Heart right ventricle (tissue), 16 donors: ENCODE measurements at regions not wholly inside any gene's neighbourhood (a gene's known extent, or its start where the extent isn't known, plus 50 kb on each side); places are given as distances from the start of the nearest gene placed in this dataset.

Experiments used
- ATAC-seq, 8 donors: fragments of 200-7000 bp; cut with Tn5 transposase; one replicate each; pipeline ENCODE4 v1.9.1; 2020; ENCODE audit warnings: mild to moderate bottlenecking in 8 of 8, moderate library complexity in 8 of 8, moderate number of reproducible peaks in 1 of 8
- DNase-seq, 2 donors: peaks; one replicate each; pipeline ENCODE4 v3.0.0-alpha.2; 2020
- H3K27ac ChIP-seq, 10 donors: fragments of 200-600 bp; sonication (generic) in 2 of 10; one replicate each; pipeline versions ENCODE4 v1.5.0 to v1.8.0; 2020 to 2022; ENCODE audit warnings: mild to moderate bottlenecking in 3 of 10
- H3K27me3 ChIP-seq, 7 donors: fragments of 200-600 bp; one replicate each; pipeline ENCODE4 v1.8.0; 2021 to 2022; ENCODE audit warnings: mild to moderate bottlenecking in 2 of 7
- H3K36me3 ChIP-seq, 9 donors: fragments of 200-600 bp; sonication (generic) in 1 of 9; one replicate each; pipeline versions ENCODE4 v1.5.0 to v1.8.0; 2020 to 2022; ENCODE audit warnings: mild to moderate bottlenecking in 2 of 9
- H3K4me1 ChIP-seq, 9 donors: fragments of 200-600 bp; sonication (generic) in 1 of 9; one replicate each; pipeline versions ENCODE4 v1.5.0 to v1.8.0; 2020 to 2022; ENCODE audit warnings: mild to moderate bottlenecking in 4 of 9
- H3K4me3 ChIP-seq, 10 donors: fragments of 200-600 bp; sonication (generic) in 2 of 10; one replicate each; pipeline versions ENCODE4 v1.5.0 to v1.8.0; 2020 to 2022; ENCODE audit warnings: mild to moderate bottlenecking in 7 of 10, moderate library complexity in 2 of 10
- H3K9me3 ChIP-seq, 11 donors: fragments of 200-600 bp in 10 of 11; sonication (generic) in 2 of 11; one replicate each; pipeline versions ENCODE4 v1.5.0 to v1.8.0; 2013 to 2022; ENCODE audit warnings: mild to moderate bottlenecking in 2 of 11, control low read depth in 1 of 11, moderate library complexity in 1 of 11
- CTCF ChIP-seq, 9 donors: fragments of 200-600 bp; sonication (generic) in 2 of 9; IDR thresholded peaks; one replicate each; pipeline versions ENCODE4 v1.5.0 to v1.8.0; 2021 to 2022; ENCODE audit warnings: antibody characterized with exemption in 9 of 9, mild to moderate bottlenecking in 5 of 9, moderate library complexity in 1 of 9
- WGBS, 2 donors: extraction: QIAGEN DNeasy Blood & Tissue Kit; methylation state at CpG; one replicate each; pipeline ENCODE4 v1.1.7; 2013; ENCODE audit warnings: inconsistent platforms in 1 of 2; 5-methylcytosine and 5-hydroxymethylcytosine counted together
- intact Hi-C, 10 donors: fragments of 100-400 bp; cut with DNase I; formaldehyde crosslinking; loops; one replicate each; pipeline versions ENCODE4 v1.11.1 to v1.14.2; 2022
- donor health status: Arrhythmogenic right ventricular cardiomyopathy.
- donor health status: ischemic (EF 13 %, LVEDD 7.1; RV severe dilation, severe dysfunction).
- donor health status: healthy with polysubstance abuse.
- donor health status: DM: no; HTN: yes; CAD: no.
- donor health status: DM: no; HTN: no; CAD: no.
- donor health status: ischemic (EF 25% LVEDD 6.9; RV normal size, moderate dysfunction).
- donor health status: ischemic (EF 25% LVEDD 5.7; RV mildly dilated, moderate dysfunction).
- donor health status: healthy.
- donor health status: DM: yes; HTN: yes; CAD: no.
- donor health status: Ischemic cardiomyopathy.
- donor health status: ischemic (EF 35%, LVEDD 5.7; RV mildly dilated, moderate dysfunction).
- donor health status: nonischemic (EF 11% LVEDD 7.7; RV severe dilation, severe dysfunction).
- donor health status: DM: yes; HTN: yes; CAD: no.
- donor health status: PGD.
- donor health status: ischemic (EF 29% LVEDD 5.4; RV normal size, mild dysfunction).
- donor health status: nonischemic (EF 23%, LVEDD 6.1; RV moderate dilation, normal function).

- H3K27me3 ChIP-seq: no peaks in the 10 kb centered on the region
- WGBS, 2 donors: 84 to 88% methylated on average over 9 of the region's 9 CpGs
These were observed 59.7 kb upstream of the HMHB1 start for GRCh38 chr5:143752165-143752850.

GRCh38 chr5:143751342-143751741 lies 60.6 kb upstream of the HMHB1 start:
- TF ChIP-seq CTCF (IDR thresholded peaks at IDR 0.05): no peak
- DNase-seq: no peak
- Histone ChIP-seq H3K4me3 (no peak overlapping the region), H3K9me3 (no peaks in the 10 kb centered on the region), H3K27me3 (no peaks in the 10 kb centered on the region), H3K36me3 (no peaks in the 10 kb centered on the region), H3K27ac (no peak overlapping the region), H3K4me1 (no peaks in the 10 kb centered on the region)
- intact Hi-C loops: no loop called here
- no peak for ATAC-seq
- WGBS, 2 donors: 87 to 89% methylated on average over 4 of the region's 4 CpGs

More at GRCh38 chr5:143752165-143752850, 59.7 kb upstream of the HMHB1 start:
- H3K36me3 ChIP-seq: no peaks in the 10 kb centered on the region
- peaks cover 0 to 5% (median 0%) of the 10 kb centered on the region in 9 donors for H3K4me1 ChIP-seq
- H3K4me3 ChIP-seq: no peak overlapping the region
- H3K9me3 ChIP-seq: no peaks in the 10 kb centered on the region
- TF ChIP-seq CTCF (IDR thresholded peaks at IDR 0.05): no peak
- H3K27ac ChIP-seq: no peak overlapping the region
- ATAC-seq (peak in 1 of 8 donors; percentile 50), DNase-seq (no peak)
- intact Hi-C loops: no loop called here

- no peak overlapping the region for H3K4me3 ChIP-seq
- ATAC-seq (no peak), DNase-seq (no peak)
- H3K9me3 ChIP-seq: no peaks in the 10 kb centered on the region
- no peaks in the 10 kb centered on the region for H3K27me3 ChIP-seq
- intact Hi-C loops: no loop called here
- H3K27ac ChIP-seq: no peak overlapping the region
- H3K4me1 ChIP-seq: no peaks in the 10 kb centered on the region
- H3K36me3 ChIP-seq: no peaks in the 10 kb centered on the region
- no peak for TF ChIP-seq CTCF (IDR thresholded peaks at IDR 0.05)
These were observed 62.3 kb upstream of the HMHB1 start for GRCh38 chr5:143749581-143750205.

- no peak overlapping the region for H3K27ac ChIP-seq
- WGBS, 2 donors: 82 to 88% methylated on average over 1 of the region's 1 CpG
- no peak for ATAC-seq
These were observed 63.4 kb upstream of the HMHB1 start for GRCh38 chr5:143748516-143748915.

More at GRCh38 chr5:143748516-143748915, 63.4 kb upstream of the HMHB1 start:
- DNase-seq: no peak
- TF ChIP-seq CTCF (IDR thresholded peaks at IDR 0.05): no peak
- H3K9me3 ChIP-seq: no peaks in the 10 kb centered on the region
- H3K27me3 ChIP-seq: no peaks in the 10 kb centered on the region
- H3K4me3 ChIP-seq: no peak overlapping the region
- intact Hi-C loops: no loop called here
- no peaks in the 10 kb centered on the region for H3K36me3 ChIP-seq
- no peaks in the 10 kb centered on the region for H3K4me1 ChIP-seq
